PC-9 (cell line): ENCODE measurements at regions not wholly inside any gene's neighbourhood (a gene's known extent, or its start where the extent isn't known, plus 50 kb on each side); places are given as distances from the start of the nearest gene placed in this dataset.

ENCODE experiments used
- EZH2 ChIP-seq: fragments of 200-600 bp; sonication (generic); IDR thresholded peaks from 2 replicates; pipeline ENCODE4 v1.8.0; 2017; ENCODE audit warnings: antibody characterized with exemption, low read depth
- TF ChIP-seq, protein P1 (sequence below): fragments of 200-600 bp; sonication (generic); conservative IDR thresholded peaks from 2 replicates; pipeline ENCODE4 v1.6.1; 2017; ENCODE audit warnings: mixed run types, antibody characterized with exemption, mild to moderate bottlenecking, moderate library complexity

DNA sequence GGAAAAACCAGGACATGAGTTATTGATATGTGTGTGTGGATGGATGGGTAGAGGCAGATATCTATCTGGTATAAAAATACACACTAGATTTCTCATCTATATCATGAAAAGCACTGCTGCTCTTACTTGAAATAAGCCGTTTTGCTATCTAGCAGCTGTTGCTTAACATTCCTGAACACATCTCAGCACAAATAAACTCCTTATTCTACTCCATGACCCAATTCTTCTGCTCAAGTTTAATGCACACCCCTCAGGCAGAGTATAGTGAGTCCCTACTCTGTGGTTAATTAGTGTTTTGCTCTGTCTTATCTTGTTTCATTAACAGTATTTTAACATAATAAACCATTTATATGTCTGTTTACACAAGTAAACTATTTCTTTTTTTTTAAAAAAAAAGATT is 134.2 kb downstream of the CBLN2 start:
- TF ChIP-seq, protein P1, sequence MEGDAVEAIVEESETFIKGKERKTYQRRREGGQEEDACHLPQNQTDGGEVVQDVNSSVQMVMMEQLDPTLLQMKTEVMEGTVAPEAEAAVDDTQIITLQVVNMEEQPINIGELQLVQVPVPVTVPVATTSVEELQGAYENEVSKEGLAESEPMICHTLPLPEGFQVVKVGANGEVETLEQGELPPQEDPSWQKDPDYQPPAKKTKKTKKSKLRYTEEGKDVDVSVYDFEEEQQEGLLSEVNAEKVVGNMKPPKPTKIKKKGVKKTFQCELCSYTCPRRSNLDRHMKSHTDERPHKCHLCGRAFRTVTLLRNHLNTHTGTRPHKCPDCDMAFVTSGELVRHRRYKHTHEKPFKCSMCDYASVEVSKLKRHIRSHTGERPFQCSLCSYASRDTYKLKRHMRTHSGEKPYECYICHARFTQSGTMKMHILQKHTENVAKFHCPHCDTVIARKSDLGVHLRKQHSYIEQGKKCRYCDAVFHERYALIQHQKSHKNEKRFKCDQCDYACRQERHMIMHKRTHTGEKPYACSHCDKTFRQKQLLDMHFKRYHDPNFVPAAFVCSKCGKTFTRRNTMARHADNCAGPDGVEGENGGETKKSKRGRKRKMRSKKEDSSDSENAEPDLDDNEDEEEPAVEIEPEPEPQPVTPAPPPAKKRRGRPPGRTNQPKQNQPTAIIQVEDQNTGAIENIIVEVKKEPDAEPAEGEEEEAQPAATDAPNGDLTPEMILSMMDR, result no peak
- no peak for TF ChIP-seq EZH2
